Activated CD8-positive, alpha-beta memory T cell treated with anti-CD3 and anti-CD28 coated beads, Interleukin-2, amount 50 U/mL, for 48 hours (primary cell): ENCODE measurements at regions not wholly inside any gene's neighbourhood (a gene's known extent, or its start where the extent isn't known, plus 50 kb on each side); places are given as distances from the start of the nearest gene placed in this dataset.
"Not testable (repeated sequence)": the region's sequence is repeated elsewhere in the genome, so short reads cannot be mapped to it uniquely, and the experiment has no call there.

Source experiments
- DNase-seq: peaks from one replicate; pipeline ENCODE4 v3.0.0-alpha.2; 2020

DNA sequence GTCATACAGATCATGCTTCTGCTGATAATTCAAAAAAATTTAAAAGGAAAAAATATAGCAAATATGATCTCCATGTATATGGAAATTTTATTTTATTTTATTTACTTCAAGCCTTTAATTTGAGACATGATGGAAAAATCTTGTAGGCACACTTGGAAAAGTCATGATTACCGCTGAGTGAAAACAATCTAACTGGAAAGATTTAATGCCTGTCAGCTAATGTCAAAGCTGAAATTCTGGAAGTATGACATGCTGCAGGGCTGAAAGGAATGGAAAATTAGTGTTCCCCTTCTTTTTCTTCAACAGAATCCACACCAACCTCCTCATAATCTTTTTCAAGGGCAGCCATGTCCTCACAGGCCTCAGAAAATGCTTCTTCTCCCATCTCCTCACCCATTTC, 58.2 kb downstream of the RPRM start:
- no peak for DNase-seq

DNA sequence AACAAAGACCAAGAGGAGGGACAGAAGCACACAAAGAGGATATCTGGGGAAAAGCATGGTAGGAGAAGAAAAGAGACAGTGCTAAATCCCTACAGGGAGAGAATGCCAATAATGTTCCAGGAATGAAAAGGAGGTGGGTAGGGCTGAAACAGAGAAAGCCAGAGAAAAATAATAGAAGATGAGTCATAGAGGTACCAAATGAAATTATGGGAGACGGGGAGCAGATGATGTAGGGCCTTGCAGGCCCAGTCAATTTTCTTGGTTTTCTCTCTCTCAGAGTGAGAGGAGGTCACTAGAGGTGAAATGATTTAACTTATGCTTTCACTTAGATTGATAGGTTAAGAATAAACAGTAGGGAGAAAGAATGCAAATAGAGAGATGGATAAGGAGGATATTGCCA, 61.5 kb downstream of the RPRM start:
- no peak for DNase-seq

GRCh38 chr2:153416071-153416470, 62.5 kb downstream of the RPRM start:
- DNase-seq = no peak

- DNase-seq = no peak
Observed at GRCh38 chr2:153408710-153409385, 69.7 kb downstream of the RPRM start.

GRCh38 chr2:153405196-153405595, 73.4 kb downstream of the RPRM start:
- DNase-seq = no peak

DNA sequence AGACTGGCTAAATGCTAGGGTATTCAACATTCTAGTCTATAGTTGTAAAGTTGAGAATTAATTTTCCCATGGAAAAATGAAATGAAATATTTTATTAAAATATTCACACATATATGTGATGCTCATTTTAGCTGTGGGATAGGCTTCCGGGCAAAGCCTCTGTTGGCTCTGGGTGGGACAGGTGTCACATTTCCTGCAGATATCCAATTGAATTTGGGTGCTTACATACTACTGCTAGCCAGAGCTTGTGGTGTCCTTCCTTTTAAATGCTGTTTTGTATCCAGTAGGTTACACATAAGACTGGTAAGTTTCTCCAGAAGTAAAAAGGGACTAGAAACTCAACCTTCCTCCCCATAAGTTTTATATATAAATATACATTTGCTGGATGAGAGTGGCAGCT, 73.8 kb downstream of the RPRM start:
- no peak for DNase-seq

- DNase-seq = no peak
Observed at GRCh38 chr2:153403940-153404339, 74.6 kb downstream of the RPRM start.

GRCh38 chr2:153403352-153403751, 75.2 kb downstream of the RPRM start:
- not testable (repeated sequence) for DNase-seq

GRCh38 chr2:153394686-153395085, 83.9 kb downstream of the RPRM start:
- DNase-seq = no peak

DNA sequence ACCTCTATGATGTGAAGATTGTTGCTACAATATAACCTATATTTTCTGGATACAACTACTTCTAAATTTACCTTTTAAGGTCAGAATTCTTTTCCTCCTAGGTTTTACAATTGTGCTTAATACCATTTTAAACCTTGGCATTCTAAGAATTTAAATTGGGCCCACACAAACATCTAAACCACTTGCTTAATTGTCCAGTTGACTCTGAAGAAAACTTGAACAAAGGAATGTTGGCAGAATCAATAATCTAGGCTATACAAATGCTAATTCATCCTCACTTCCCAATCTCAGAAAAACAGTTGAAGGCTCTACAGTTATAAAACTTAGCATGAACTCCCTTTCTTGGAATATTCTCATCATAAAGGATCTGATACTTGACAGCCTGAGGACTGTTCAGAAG, 84.3 kb downstream of the RPRM start:
- DNase-seq = no peak

DNA sequence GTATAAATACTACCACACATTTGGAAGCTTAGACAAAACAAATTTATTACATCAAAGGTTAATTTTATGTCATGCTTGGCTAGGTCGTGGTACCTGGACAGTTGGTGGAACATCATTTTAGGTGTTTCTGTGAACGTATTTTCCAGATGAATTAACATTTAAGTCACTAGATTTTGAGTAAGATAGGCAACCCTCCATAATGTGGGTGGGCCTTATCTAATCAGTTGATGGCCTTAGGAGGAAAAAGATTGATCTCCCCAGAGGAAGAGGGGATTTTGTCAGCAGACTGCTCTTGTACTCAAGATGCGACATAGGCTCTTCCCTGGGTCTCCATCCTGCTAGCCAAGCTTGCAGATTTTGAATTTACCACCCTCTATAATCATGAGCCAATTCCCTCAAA, 85.0 kb downstream of the RPRM start:
- DNase-seq = no peak

DNA sequence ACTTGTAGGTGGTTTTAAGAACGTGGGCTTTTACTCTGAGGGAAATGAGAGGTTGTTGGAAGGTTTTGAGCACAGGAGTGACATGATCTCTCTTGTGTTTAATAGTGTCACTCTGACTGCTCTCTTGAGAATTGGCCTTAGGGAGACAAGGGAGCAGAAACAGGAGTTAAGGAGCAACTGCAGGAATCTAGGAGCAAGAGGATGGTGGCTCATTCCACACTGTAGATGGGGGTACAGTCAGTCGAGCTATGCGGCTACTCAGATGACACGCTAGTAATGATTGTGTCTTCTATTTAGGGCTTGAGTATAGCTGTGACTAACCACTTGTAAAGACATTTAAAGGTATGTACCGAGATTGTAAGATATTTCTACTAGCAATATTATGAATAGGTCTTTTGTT, 87.4 kb downstream of the RPRM start:
- DNase-seq = no peak

DNA sequence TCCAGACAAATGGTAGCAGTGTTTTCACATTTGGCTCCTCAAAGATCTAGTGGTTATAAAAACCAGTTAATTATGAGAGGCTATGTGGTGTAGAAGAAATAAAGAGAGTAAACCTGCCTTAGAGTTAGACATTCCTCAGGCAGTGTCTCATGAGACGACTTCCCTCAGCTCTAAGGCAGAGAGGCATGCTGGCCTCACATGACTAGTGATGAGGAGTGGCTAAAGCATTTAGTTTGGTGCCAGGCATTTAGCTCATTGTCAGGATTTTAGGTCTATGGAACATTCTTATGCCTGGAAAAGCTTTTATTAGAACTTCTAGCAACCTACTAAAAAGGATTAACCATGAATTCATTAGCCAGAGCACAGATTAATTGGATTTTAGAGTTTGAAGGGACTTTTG, 90.3 kb downstream of the RPRM start:
- DNase-seq = no peak

DNA sequence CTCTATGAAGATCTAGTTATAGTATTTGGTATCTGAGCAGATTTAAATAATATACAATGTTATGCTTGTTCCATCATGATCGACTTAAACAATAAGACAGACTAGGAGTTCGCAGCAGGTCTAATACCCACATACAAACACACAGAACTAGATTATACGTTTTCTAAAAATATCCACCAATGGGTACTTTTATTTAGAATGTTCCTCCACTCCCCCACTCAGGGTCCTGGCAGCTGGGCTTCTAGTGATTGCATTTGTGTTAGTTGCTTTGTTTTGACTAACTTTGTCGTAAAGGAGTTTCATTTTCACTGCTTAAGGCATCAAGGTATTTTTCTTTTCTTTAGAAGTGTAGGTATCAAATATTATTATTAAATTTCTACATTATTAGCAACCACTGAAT, 91.4 kb downstream of the RPRM start:
- no peak for DNase-seq

GRCh38 chr2:153386481-153386897, 92.1 kb downstream of the RPRM start:
- no peak for DNase-seq

DNA sequence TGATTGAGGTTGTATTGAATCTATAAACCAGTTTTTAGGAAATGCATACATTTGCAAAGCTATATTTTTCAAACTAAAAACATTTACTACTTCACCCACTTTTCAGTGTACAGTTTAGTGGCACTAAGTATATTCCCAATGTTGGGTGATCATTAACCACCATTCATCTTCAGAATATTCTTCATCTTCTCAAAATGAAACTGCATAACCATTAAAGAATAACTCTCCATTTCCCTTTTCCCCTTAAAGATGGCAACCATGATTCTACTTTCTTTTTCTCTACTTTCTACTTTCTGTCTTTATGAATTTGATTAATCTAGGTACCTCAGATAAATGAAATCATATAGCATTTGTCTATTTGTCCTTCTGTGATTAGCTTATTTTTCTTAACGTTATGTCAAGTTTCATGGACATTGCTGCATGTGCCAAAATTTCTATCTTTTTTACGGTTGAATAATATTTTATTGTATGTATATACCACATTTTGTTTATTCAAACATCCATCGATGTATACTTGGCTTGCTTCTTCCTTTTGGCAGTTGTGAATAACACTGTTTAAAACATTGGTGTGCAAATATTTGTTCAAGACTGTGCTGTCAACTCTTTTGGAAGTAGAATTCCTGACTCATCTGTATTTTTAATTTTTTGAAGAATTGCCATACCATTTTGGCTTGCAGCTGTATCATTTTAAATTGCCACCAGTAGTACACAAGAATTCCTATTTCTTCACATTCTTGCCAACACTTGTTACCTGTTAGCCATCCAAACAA, 104.9 kb downstream of the RPRM start:
- no peak for DNase-seq

- DNase-seq = no peak
Observed at GRCh38 chr2:153360239-153360638, 118.3 kb downstream of the RPRM start.

DNA sequence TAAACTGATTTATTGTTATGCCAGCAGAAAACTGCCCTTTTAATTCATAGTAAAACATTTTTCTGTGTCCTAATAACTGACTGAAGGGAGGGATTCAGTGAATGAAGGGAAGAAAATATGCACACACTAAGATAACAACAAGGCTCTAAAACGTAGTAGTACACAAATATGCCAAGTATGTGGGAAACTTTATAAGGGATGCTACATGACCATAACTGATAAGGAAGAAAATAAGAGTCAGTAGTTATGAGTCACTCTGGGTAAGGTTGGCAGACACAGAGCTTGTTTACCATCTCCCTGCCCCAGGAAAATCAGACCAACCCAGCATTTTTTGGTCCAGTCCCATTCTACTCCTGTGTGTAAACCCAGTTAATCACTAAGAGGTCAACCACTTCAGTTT, 124.2 kb downstream of the RPRM start:
- no peak for DNase-seq

DNA sequence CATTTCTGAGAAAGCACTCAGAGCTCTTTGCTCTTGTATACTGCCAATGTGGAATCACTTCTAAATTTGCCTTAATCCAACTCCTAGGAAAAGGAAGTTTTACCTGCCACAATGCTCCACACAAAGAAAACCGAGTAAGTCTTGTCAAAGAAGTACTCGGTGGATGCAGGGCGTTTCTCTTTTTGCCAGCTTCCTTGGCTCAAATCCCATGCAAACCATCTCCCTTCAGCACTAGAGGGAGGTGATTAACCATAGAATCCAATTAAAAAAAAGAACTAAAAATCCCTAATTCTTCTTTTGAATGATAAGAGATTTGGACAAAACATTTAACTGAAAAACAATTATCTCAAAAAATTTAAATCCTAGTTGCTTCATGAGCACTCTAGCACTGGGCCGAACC, 129.0 kb downstream of the RPRM start:
- DNase-seq = no peak

GRCh38 chr2:153347818-153348495, 130.6 kb downstream of the RPRM start:
- no peak for DNase-seq

DNA sequence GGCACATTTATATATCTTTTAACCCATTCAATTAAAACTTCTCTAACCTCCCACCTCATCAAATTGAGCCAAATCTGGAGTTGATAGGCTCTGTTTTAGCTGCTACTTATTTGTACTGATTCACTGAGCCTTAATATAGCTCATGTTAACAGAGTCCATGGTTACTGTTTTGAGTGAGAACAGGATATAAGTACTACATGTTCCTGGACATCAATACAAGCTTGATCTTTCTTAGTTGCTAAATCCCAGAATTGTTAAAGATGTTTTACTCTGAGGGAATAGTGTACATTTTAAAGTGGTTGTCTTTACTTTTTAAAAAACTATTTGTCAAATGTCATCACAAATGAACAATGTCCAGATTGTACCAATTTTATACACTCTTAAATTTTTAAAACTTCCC, 157.7 kb downstream of the RPRM start:
- DNase-seq = no peak

- DNase-seq = no peak
Observed at GRCh38 chr2:153311432-153311831, 167.1 kb downstream of the RPRM start.

DNA sequence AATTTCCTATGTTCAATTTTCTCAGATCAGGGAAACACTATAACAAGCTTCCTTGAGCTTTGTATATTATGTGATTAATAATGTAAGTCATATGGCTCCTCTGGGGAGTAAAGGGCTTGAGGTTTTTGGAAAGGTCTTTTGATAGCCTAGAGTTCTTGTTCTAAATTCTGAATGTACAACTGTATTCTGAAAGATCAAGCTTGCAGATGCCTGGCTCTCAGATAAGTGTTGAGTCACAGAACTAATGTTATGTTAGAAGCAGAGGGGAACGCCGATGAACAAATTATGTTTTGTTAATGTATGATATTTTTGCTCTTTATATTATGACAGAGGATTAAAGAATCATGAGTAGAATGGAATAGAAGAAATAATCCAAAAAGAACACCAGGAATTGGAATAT, 170.1 kb downstream of the RPRM start:
- DNase-seq = no peak

- no peak for DNase-seq
Observed at GRCh38 chr2:153307223-153307622, 171.3 kb downstream of the RPRM start.
